Gastroesophageal sphincter (tissue), 4 donors: ENCODE measurements at regions not wholly inside any gene's neighbourhood (a gene's known extent, or its start where the extent isn't known, plus 50 kb on each side); places are given as distances from the start of the nearest gene placed in this dataset.
"Not testable (repeated sequence)": the region's sequence is repeated elsewhere in the genome, so short reads cannot be mapped to it uniquely, and the experiment has no call there.

Source experiments
- ATAC-seq: fragments of 150-250 bp; one replicate; pipeline ENCODE4 v1.9.1; 2016; ENCODE audit warnings: mild to moderate bottlenecking, moderate library complexity
- H3K27ac ChIP-seq, 4 donors: fragments of 200-600 bp; sonication (generic) in 3 of 4; 1 replicate in 3 of 4; 2 replicates in 1 of 4; pipeline ENCODE4 v1.5.1; 2016 to 2019
- H3K27me3 ChIP-seq: fragments of 200-600 bp; sonication (generic); one replicate; pipeline ENCODE4 v1.5.1; 2019
- H3K36me3 ChIP-seq, 2 donors: fragments of 200-600 bp; sonication (generic); one replicate each; pipeline ENCODE4 v1.5.1; 2019; ENCODE audit warnings: control low read depth in 1 of 2
- H3K4me1 ChIP-seq, 3 donors: fragments of 200-600 bp; sonication (generic); 1 replicate in 2 of 3; 2 replicates in 1 of 3; pipeline ENCODE4 v1.5.1; 2016 to 2019; ENCODE audit warnings: control low read depth in 2 of 3
- H3K4me3 ChIP-seq, 2 donors: fragments of 200-600 bp; sonication (generic); one replicate each; pipeline ENCODE4 v1.5.1; 2019; ENCODE audit warnings: mild to moderate bottlenecking in 1 of 2, moderate library complexity in 1 of 2
- H3K9me3 ChIP-seq, 3 donors: fragments of 200-600 bp; sonication (generic); one replicate each; pipeline ENCODE4 v1.5.1; 2017 to 2019; ENCODE audit warnings: control low read depth in 2 of 3
- CTCF ChIP-seq, 4 experiments: fragments of 200-600 bp in 2 of 4; fragments of 450-650 bp in 2 of 4; sonication (generic) in 1 of 4; IDR thresholded peaks; one replicate each; pipeline ENCODE4 v1.5.1; 2017 to 2019; ENCODE audit warnings: antibody characterized with exemption in 4 of 4, mild to moderate bottlenecking in 2 of 4, moderate library complexity in 2 of 4
- EP300 ChIP-seq: sonication (generic); formaldehyde crosslinking; IDR thresholded peaks from one replicate; pipeline ENCODE4 v1.6.1; 2017; ENCODE audit warnings: antibody characterized with exemption, mild to moderate bottlenecking
- POLR2A ChIP-seq, 2 donors: fragments of 450-650 bp; IDR thresholded peaks; one replicate each; pipeline ENCODE4 v1.6.1; 2017; ENCODE audit warnings: antibody characterized with exemption in 2 of 2, mild to moderate bottlenecking in 2 of 2, moderate library complexity in 1 of 2
- POLR2AphosphoS5 ChIP-seq: sonication (generic); formaldehyde crosslinking; IDR thresholded peaks from one replicate; pipeline ENCODE4 v1.6.1; 2017; ENCODE audit warnings: antibody characterized with exemption
- WGBS, 2 donors: methylation state at CpG; one replicate each; pipeline ENCODE4 v1.1.5; 2018; ENCODE audit warnings: low coverage in 1 of 2; 5-methylcytosine and 5-hydroxymethylcytosine counted together

DNA sequence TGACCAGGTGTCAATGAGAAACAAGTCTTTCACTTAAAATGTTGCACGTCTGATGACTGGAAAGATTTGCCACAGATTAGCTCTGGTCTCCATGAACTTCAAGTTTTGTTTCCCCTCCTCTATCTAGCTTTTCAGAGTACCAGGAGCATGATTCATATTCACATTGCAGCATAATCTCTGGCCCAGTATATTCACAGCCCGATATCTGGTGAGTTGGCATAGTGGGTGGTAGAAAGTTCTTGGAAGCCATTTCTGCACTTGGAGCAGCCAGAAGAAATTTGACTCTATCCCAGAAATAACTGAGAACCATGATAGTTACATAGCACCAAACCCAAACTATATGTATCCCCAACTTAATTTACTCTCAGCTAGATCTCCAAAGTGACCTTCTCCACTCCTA, 503.9 kb downstream of the PID1 start:
- Histone ChIP-seq H3K9me3 (no peaks in the 10 kb centered on the region), H3K27ac (no peak overlapping the region), H3K4me1 (peaks cover 0 to 3% (median 0%) of the 10 kb centered on the region in 3 donors), H3K4me3 (no peak overlapping the region), H3K27me3 (no peaks in the 10 kb centered on the region), H3K36me3 (no peaks in the 10 kb centered on the region)
- no peak for ATAC-seq
- WGBS, 2 donors: 83 to 100% methylated on average over 2 of the region's 2 CpGs
- TF ChIP-seq EP300 (no peak), POLR2A (IDR thresholded peaks at IDR 0.05) (no peak)

DNA sequence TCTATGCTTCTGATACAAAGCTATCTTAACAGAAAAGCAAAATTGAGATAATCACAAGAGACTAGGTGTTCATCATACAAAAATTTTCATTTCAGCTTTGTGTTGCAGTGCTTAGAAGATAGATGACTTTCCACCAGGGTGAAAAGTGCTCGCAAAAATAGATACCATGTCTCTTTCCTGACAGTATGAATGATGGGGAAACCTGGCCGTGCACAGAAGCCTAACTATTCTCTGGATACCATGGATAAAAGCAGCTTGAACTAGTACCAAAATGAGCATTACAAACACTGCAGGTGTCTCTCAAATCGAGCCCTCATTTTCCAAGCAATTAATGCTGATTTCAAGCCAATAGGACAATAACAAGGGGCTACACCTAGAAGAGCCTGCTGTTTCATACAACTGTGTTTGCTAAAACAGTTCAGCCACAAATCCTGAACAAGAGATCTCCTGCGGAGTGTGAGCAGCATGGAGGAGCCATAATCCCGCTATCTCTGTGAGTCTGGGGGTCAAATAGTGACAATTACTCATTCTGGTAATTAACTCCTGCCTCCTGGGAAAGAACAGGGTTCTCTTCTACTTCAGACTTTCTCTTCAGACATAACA, 507.6 kb downstream of the PID1 start:
- Histone ChIP-seq H3K4me3 (no peak overlapping the region), H3K27me3 (no peaks in the 10 kb centered on the region), H3K36me3 (no peaks in the 10 kb centered on the region), H3K27ac (no peak overlapping the region), H3K9me3 (no peaks in the 10 kb centered on the region), H3K4me1 (no peaks in the 10 kb centered on the region)
- no peak for ATAC-seq
- 30 to 64% methylated on average over 3 to 5 of the region's 5 CpGs for WGBS, 2 donors
- TF ChIP-seq CTCF (IDR thresholded peaks at IDR 0.05) (no peak), POLR2AphosphoS5 (no peak), POLR2A (IDR thresholded peaks at IDR 0.05) (no peak), EP300 (no peak)

GRCh38 chr2:228762565-228762964, 508.5 kb downstream of the PID1 start:
- no peak for ATAC-seq
- H3K36me3 ChIP-seq: no peaks in the 10 kb centered on the region
- no peaks in the 10 kb centered on the region for H3K9me3 ChIP-seq
- H3K27me3 ChIP-seq: no peaks in the 10 kb centered on the region
- WGBS, 2 donors: 44 to 100% methylated on average over 1 to 2 of the region's 2 CpGs
- no peak overlapping the region for H3K4me3 ChIP-seq
- no peak for TF ChIP-seq EP300
- no peak for TF ChIP-seq POLR2A (IDR thresholded peaks at IDR 0.05)
- no peak for TF ChIP-seq CTCF (IDR thresholded peaks at IDR 0.05)
- no peak for TF ChIP-seq POLR2AphosphoS5
- no peaks in the 10 kb centered on the region for H3K4me1 ChIP-seq
- no peak overlapping the region for H3K27ac ChIP-seq

DNA sequence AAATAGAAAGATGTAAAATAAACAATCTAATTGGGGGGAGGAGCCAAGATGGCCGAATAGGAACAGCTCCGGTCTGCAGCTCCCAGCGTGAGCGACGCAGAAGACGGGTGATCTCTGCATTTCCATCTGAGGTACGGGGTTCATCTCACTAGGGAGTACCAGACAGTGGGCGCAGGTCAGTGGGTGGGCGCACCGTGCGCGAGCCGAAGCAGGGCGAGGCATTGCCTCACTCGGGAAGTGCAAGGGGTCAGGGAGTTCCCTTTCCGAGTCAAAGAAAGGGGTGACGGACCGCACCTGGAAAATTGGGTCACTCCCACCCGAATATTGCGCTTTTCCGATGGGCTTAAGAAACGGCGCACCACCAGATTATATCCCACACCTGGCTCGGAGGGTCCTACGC, 515.4 kb downstream of the PID1 start:
- not testable (repeated sequence) for H3K27me3 ChIP-seq, H3K27ac ChIP-seq, ATAC-seq, H3K36me3 ChIP-seq, H3K4me1 ChIP-seq, H3K4me3 ChIP-seq, H3K9me3 ChIP-seq
- WGBS, 2 donors: 93 to 97% methylated on average over 20 to 21 of the region's 25 CpGs

DNA sequence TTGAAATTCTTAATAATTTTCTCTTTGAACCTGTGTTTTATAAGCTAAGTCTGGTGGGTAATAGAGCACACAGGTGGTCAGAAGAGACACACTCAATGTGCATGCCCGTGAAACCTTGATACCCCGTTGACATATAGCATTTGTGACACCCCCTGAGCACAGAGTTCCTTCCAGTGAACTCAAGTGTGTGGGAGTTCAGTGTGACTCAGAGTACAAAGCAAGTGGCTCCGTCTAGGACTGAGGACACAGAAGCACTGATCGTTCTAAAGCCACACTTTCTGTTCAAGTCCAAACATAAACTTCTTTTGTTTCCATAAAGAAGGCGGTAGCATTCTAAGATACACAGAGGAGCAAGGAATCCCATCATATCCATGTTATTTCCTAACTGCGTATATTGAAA, 523.6 kb downstream of the PID1 start:
- WGBS, 2 donors: 65 to 92% methylated on average over 2 to 6 of the region's 6 CpGs
- ATAC-seq: no peak

More for the DNA sequence above, 523.6 kb downstream of the PID1 start:
- TF ChIP-seq EP300: no peak
- no peak for TF ChIP-seq CTCF (IDR thresholded peaks at IDR 0.05)
- TF ChIP-seq POLR2A (IDR thresholded peaks at IDR 0.05): no peak
- no peak for TF ChIP-seq POLR2AphosphoS5
- Histone ChIP-seq H3K9me3 (no peaks in the 10 kb centered on the region), H3K4me1 (no peaks in the 10 kb centered on the region), H3K27ac (no peak overlapping the region), H3K36me3 (no peaks in the 10 kb centered on the region), H3K4me3 (no peak overlapping the region), H3K27me3 (no peaks in the 10 kb centered on the region)
